ENCODE measurements at regions not wholly inside any gene's neighbourhood (a gene's known extent, or its start where the extent isn't known, plus 50 kb on each side); places are given as distances from the start of the nearest gene placed in this dataset.

DNA sequence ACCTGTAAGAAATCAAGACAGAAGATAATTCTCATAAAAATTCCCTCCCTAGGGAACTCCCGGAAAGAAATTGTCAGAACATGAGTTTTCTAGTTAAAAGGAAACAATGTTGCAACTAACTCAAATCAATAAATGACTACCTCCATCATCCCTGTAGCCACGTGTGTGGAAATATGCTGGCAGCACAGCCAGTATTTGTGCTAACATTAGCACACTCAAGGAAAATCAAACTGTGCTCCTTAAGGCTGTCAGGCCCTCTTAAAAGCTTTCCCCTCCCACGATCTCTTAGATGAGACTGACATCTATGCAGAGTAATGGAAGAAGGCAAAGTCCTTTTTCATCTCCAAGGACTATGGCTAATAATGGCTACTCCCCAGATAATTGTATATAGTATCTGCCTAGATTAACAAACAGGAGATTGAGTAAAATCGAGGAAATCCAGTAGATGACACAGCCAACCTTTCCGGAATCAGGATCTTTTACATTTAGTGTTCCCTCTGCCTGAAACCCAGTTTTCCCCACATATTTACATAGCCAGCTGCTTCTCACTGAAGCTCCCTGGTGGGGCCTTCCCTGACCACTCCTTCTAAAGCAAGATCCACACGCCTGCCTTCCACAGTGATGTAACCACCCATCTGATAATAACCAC lies 50.9 kb upstream of the NR5A2 start:
- Histone ChIP-seq H3K79me2 (ENCODE audit: insufficient read depth, low read depth) (no peaks in the 10 kb centered on the region), H2AFZ (ENCODE audit: low read depth) (no peak overlapping the region), H3K9ac (no peak overlapping the region), H3K4me3 (IDR thresholded peaks at IDR 0.05; ENCODE audit: insufficient read depth, low read depth, low read length) (no peak overlapping the region), H3K36me3 (ENCODE audit: insufficient read depth) (no peaks in the 10 kb centered on the region), H3K4me1 (ENCODE audit: low read depth, poor library complexity, severe bottlenecking) (no peaks in the 10 kb centered on the region), H3K4me2 (no peak overlapping the region), H3K27ac (no peak overlapping the region), H4K20me1 (ENCODE audit: insufficient read depth) (no peaks in the 10 kb centered on the region), H3K27me3 (ENCODE audit: insufficient read depth, low read depth) (no peaks in the 10 kb centered on the region)
- TF ChIP-seq, protein P1, sequence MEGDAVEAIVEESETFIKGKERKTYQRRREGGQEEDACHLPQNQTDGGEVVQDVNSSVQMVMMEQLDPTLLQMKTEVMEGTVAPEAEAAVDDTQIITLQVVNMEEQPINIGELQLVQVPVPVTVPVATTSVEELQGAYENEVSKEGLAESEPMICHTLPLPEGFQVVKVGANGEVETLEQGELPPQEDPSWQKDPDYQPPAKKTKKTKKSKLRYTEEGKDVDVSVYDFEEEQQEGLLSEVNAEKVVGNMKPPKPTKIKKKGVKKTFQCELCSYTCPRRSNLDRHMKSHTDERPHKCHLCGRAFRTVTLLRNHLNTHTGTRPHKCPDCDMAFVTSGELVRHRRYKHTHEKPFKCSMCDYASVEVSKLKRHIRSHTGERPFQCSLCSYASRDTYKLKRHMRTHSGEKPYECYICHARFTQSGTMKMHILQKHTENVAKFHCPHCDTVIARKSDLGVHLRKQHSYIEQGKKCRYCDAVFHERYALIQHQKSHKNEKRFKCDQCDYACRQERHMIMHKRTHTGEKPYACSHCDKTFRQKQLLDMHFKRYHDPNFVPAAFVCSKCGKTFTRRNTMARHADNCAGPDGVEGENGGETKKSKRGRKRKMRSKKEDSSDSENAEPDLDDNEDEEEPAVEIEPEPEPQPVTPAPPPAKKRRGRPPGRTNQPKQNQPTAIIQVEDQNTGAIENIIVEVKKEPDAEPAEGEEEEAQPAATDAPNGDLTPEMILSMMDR (conservative IDR thresholded peaks at IDR 0.05; ENCODE audit: low read depth, low read length), result no peak
